ENCODE measurements at regions not wholly inside any gene's neighbourhood (a gene's known extent, or its start where the extent isn't known, plus 50 kb on each side); places are given as distances from the start of the nearest gene placed in this dataset.

GRCh38 chr3:90032980-90033641 lies 925.7 kb downstream of the EPHA3 start:
- no peak for DNase-seq
- no peaks in the 10 kb centered on the region for H3K27me3 Mint-ChIP-seq (ENCODE audit: low read depth, poor library complexity)
- H3K9me3 Mint-ChIP-seq, result peaks cover 16% of the 10 kb centered on the region
- peaks cover 5% of the 10 kb centered on the region for H3K36me3 Mint-ChIP-seq (ENCODE audit: low read depth)
- peaks cover 49% of the 10 kb centered on the region for H3K4me1 Mint-ChIP-seq
- H3K27ac Mint-ChIP-seq, result peak overlapping the region; percentile 59
- no peak for TF ChIP-seq CTCF (IDR thresholded peaks at IDR 0.05)
- H3K4me3 Mint-ChIP-seq, result peak overlapping the region; percentile 46

- Mint-ChIP-seq H3K4me1 (peaks cover 49% of the 10 kb centered on the region), H3K4me3 (no peak overlapping the region), H3K9me3 (peaks cover 8% of the 10 kb centered on the region), H3K36me3 (ENCODE audit: low read depth) (no peaks in the 10 kb centered on the region), H3K27ac (peak overlapping the region; percentile 62), H3K27me3 (ENCODE audit: low read depth, poor library complexity) (no peaks in the 10 kb centered on the region)
- no peak for TF ChIP-seq CTCF (IDR thresholded peaks at IDR 0.05)
- no peak for DNase-seq
These were observed 926.6 kb downstream of the EPHA3 start for GRCh38 chr3:90034038-90034437.

- no peak for DNase-seq
- H3K36me3 Mint-ChIP-seq (ENCODE audit: low read depth), result no peaks in the 10 kb centered on the region
- peaks cover 4% of the 10 kb centered on the region for H3K9me3 Mint-ChIP-seq
- H3K4me3 Mint-ChIP-seq, result no peak overlapping the region
- peaks cover 49% of the 10 kb centered on the region for H3K4me1 Mint-ChIP-seq
- H3K27ac Mint-ChIP-seq, result no peak overlapping the region
- no peaks in the 10 kb centered on the region for H3K27me3 Mint-ChIP-seq (ENCODE audit: low read depth, poor library complexity)
- TF ChIP-seq CTCF (IDR thresholded peaks at IDR 0.05), result no peak
These were observed 928.2 kb downstream of the EPHA3 start for GRCh38 chr3:90035643-90036042.

GRCh38 chr3:90036939-90037469 lies 929.6 kb downstream of the EPHA3 start:
- H3K4me3 Mint-ChIP-seq, result no peak overlapping the region
- no peak overlapping the region for H3K27ac Mint-ChIP-seq

GRCh38 chr3:90039994-90040393 lies 932.6 kb downstream of the EPHA3 start:
- peaks cover 15% of the 10 kb centered on the region for H3K4me1 Mint-ChIP-seq
- DNase-seq, result no peak
- peaks cover 11% of the 10 kb centered on the region for H3K36me3 Mint-ChIP-seq (ENCODE audit: low read depth)
- peaks cover 5% of the 10 kb centered on the region for H3K9me3 Mint-ChIP-seq
- H3K27me3 Mint-ChIP-seq (ENCODE audit: low read depth, poor library complexity), result no peaks in the 10 kb centered on the region
- H3K27ac Mint-ChIP-seq, result no peak overlapping the region
- TF ChIP-seq CTCF (IDR thresholded peaks at IDR 0.05), result no peak
- H3K4me3 Mint-ChIP-seq, result no peak overlapping the region

More at GRCh38 chr3:90036939-90037469, 929.6 kb downstream of the EPHA3 start:
- no peaks in the 10 kb centered on the region for H3K36me3 Mint-ChIP-seq (ENCODE audit: low read depth)
- H3K4me1 Mint-ChIP-seq, result peaks cover 38% of the 10 kb centered on the region
- no peaks in the 10 kb centered on the region for H3K9me3 Mint-ChIP-seq
- no peaks in the 10 kb centered on the region for H3K27me3 Mint-ChIP-seq (ENCODE audit: low read depth, poor library complexity)
- DNase-seq, result no peak
- TF ChIP-seq CTCF (IDR thresholded peaks at IDR 0.05), result no peak

- Mint-ChIP-seq H3K27me3 (ENCODE audit: low read depth, poor library complexity) (no peaks in the 10 kb centered on the region), H3K9me3 (peaks cover 5% of the 10 kb centered on the region), H3K36me3 (ENCODE audit: low read depth) (peaks cover 11% of the 10 kb centered on the region), H3K27ac (no peak overlapping the region), H3K4me3 (no peak overlapping the region), H3K4me1 (peaks cover 12% of the 10 kb centered on the region)
- no peak for TF ChIP-seq CTCF (IDR thresholded peaks at IDR 0.05)
- DNase-seq, result no peak
These were observed 933.1 kb downstream of the EPHA3 start for GRCh38 chr3:90040554-90040953.

Data from nephron progenitor cell (in vitro differentiated cells).